ENCODE measurements at regions not wholly inside any gene's neighbourhood (a gene's known extent, or its start where the extent isn't known, plus 50 kb on each side); places are given as distances from the start of the nearest gene placed in this dataset.

DNA sequence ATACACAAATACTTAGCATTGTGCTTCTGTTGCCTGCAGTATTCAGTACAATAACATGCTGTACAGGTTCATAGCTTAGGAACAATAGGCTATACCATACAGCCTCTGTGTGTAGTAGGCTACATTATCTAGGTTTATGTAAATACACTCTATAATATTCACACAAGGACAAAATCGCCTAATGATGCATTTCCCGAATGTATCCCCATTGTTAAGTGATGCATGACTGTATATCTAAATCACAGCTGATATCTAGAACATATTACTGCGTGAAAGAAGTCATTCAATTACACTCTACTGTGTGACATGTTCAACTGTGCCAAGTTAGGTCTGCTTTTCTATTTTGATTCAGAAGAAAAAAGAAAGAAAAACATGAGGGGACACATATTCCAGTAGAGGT, 633.5 kb downstream of the RFPL4B start:
- Histone ChIP-seq H3K9me2 (replicated peaks; ENCODE audit: insufficient read depth, low read length) (0 out of 2 replicates have a peak, but pooled peaks cover 3% of the 10 kb centered on the region), H3K4me1 (ENCODE audit: low read length) (no peaks in the 10 kb centered on the region), H3K4me2 (ENCODE audit: low read depth, low read length, poor library complexity, severe bottlenecking) (no peak overlapping the region), H2AFZ (ENCODE audit: low read length) (no peak overlapping the region), H3K9me3 (ENCODE audit: low read length) (no peaks in the 10 kb centered on the region), H3K79me2 (ENCODE audit: low read length) (no peaks in the 10 kb centered on the region), H3K4me3 (ENCODE audit: low read length) (no peak overlapping the region), H3K27me3 (ENCODE audit: low read length) (no peaks in the 10 kb centered on the region), H3K9ac (ENCODE audit: low read length) (no peak overlapping the region), H4K20me1 (ENCODE audit: insufficient read depth, low read depth, low read length) (no peaks in the 10 kb centered on the region), H3K27ac (ENCODE audit: low read length) (no peak overlapping the region), H3K36me3 (ENCODE audit: insufficient read depth, low read length) (no peaks in the 10 kb centered on the region)
- DNase-seq: no peak

DNA sequence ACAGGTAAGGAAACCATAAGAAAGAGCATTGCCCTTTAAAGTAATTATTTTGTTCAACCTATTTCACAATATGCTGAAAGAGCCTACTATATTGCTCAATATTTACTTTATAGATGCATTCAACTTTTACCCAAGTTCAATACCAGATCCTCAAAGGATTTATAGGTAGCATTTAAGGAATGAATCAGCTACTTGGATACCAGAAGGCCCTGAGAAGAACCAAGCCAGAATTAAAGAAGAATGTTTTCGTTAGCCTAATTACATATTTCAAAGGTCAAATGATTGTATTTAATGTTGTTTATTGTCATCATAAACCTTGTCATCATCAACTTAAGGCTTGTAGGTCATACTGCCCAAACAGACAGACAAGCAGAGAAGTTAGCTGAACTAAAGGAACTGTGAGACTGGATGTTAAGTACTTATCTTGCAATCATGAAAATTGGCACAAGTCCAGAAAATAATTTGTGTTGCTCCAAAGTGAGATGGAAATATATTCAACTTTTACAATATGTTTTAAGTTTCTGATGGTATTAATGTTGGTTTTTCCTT, 636.7 kb downstream of the RFPL4B start:
- Histone ChIP-seq H3K27me3 (ENCODE audit: low read length) (no peaks in the 10 kb centered on the region), H3K27ac (ENCODE audit: low read length) (no peak overlapping the region), H3K4me2 (ENCODE audit: low read depth, low read length, poor library complexity, severe bottlenecking) (no peak overlapping the region), H3K4me3 (ENCODE audit: low read length) (no peak overlapping the region), H3K4me1 (ENCODE audit: low read length) (no peaks in the 10 kb centered on the region), H3K9ac (ENCODE audit: low read length) (no peak overlapping the region), H3K9me2 (replicated peaks; ENCODE audit: insufficient read depth, low read length) (0 out of 2 replicates have a peak, but pooled peaks cover 3% of the 10 kb centered on the region), H3K9me3 (ENCODE audit: low read length) (no peaks in the 10 kb centered on the region), H4K20me1 (ENCODE audit: insufficient read depth, low read depth, low read length) (no peaks in the 10 kb centered on the region), H3K79me2 (ENCODE audit: low read length) (no peaks in the 10 kb centered on the region), H2AFZ (ENCODE audit: low read length) (no peak overlapping the region), H3K36me3 (ENCODE audit: insufficient read depth, low read length) (no peaks in the 10 kb centered on the region)
- no peak for DNase-seq

- H3K27ac ChIP-seq (ENCODE audit: low read length): no peak overlapping the region
- 0 out of 2 replicates have a peak, but pooled peaks cover 3% of the 10 kb centered on the region for H3K9me2 ChIP-seq (replicated peaks; ENCODE audit: insufficient read depth, low read length)
- no peak for DNase-seq
- H2AFZ ChIP-seq (ENCODE audit: low read length): no peak overlapping the region
- H4K20me1 ChIP-seq (ENCODE audit: insufficient read depth, low read depth, low read length): no peaks in the 10 kb centered on the region
- no peak overlapping the region for H3K4me2 ChIP-seq (ENCODE audit: low read depth, low read length, poor library complexity, severe bottlenecking)
- H3K4me1 ChIP-seq (ENCODE audit: low read length): no peaks in the 10 kb centered on the region
- H3K9me3 ChIP-seq (ENCODE audit: low read length): no peaks in the 10 kb centered on the region
- no peaks in the 10 kb centered on the region for H3K27me3 ChIP-seq (ENCODE audit: low read length)
- no peak overlapping the region for H3K4me3 ChIP-seq (ENCODE audit: low read length)
- H3K9ac ChIP-seq (ENCODE audit: low read length): no peak overlapping the region
- no peaks in the 10 kb centered on the region for H3K36me3 ChIP-seq (ENCODE audit: insufficient read depth, low read length)
- no peaks in the 10 kb centered on the region for H3K79me2 ChIP-seq (ENCODE audit: low read length)
Observed at GRCh38 chr6:112984899-112985298, 637.8 kb downstream of the RFPL4B start.

DNA sequence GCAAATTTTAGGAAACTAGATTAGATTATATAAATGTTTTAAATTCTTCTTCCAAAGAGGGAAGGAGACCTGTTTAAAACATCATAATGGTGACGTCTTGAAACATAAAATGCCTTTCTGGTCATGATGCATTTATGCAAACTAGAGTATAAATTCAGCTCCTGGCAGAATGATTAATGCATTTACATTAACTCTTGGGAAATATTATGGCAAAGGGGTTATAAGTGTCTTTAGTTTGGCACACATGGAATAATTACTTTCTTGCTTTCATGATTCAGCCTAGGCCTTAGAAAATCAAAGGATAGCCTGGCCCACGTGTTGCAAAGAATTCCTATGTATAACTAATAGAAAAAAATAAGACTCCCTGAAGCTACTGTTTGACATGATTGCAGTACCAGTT, 639.2 kb downstream of the RFPL4B start:
- no peak overlapping the region for H2AFZ ChIP-seq (ENCODE audit: low read length)
- H3K9ac ChIP-seq (ENCODE audit: low read length): no peak overlapping the region
- H3K4me2 ChIP-seq (ENCODE audit: low read depth, low read length, poor library complexity, severe bottlenecking): no peak overlapping the region
- H4K20me1 ChIP-seq (ENCODE audit: insufficient read depth, low read depth, low read length): no peaks in the 10 kb centered on the region
- H3K9me2 ChIP-seq (replicated peaks; ENCODE audit: insufficient read depth, low read length): 0 out of 2 replicates have a peak, but pooled peaks cover 3% of the 10 kb centered on the region
- no peak for DNase-seq
- no peak overlapping the region for H3K4me3 ChIP-seq (ENCODE audit: low read length)
- no peak overlapping the region for H3K27ac ChIP-seq (ENCODE audit: low read length)
- no peaks in the 10 kb centered on the region for H3K9me3 ChIP-seq (ENCODE audit: low read length)
- no peaks in the 10 kb centered on the region for H3K27me3 ChIP-seq (ENCODE audit: low read length)
- H3K36me3 ChIP-seq (ENCODE audit: insufficient read depth, low read length): no peaks in the 10 kb centered on the region
- H3K79me2 ChIP-seq (ENCODE audit: low read length): no peaks in the 10 kb centered on the region
- H3K4me1 ChIP-seq (ENCODE audit: low read length): no peaks in the 10 kb centered on the region

DNA sequence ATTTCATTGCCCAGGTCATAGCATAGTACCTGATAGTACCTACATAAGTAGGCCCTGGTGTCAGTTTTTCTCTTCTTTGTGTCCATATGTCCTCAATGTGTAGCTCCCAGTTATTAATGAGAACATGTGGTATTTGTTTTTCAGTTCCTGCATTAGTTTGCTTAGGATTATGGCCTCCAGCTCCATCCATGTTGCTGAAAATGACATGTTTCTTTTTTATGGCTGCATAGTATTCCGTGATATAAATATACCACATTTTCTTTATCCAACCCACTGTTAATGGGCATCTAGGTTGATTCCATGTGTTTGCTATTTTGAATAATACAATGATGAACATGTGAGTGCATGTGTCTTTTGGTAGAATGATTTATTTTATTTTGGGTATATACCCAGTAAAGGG, 641.6 kb downstream of the RFPL4B start:
- no peak overlapping the region for H3K4me3 ChIP-seq (ENCODE audit: low read length)
- H2AFZ ChIP-seq (ENCODE audit: low read length): no peak overlapping the region
- no peaks in the 10 kb centered on the region for H3K9me2 ChIP-seq (replicated peaks; ENCODE audit: insufficient read depth, low read length)
- no peak for DNase-seq
- H3K27me3 ChIP-seq (ENCODE audit: low read length): no peaks in the 10 kb centered on the region
- no peak overlapping the region for H3K4me2 ChIP-seq (ENCODE audit: low read depth, low read length, poor library complexity, severe bottlenecking)
- H3K36me3 ChIP-seq (ENCODE audit: insufficient read depth, low read length): no peaks in the 10 kb centered on the region
- no peaks in the 10 kb centered on the region for H4K20me1 ChIP-seq (ENCODE audit: insufficient read depth, low read depth, low read length)
- H3K79me2 ChIP-seq (ENCODE audit: low read length): no peaks in the 10 kb centered on the region
- H3K4me1 ChIP-seq (ENCODE audit: low read length): no peaks in the 10 kb centered on the region
- no peak overlapping the region for H3K27ac ChIP-seq (ENCODE audit: low read length)
- H3K9ac ChIP-seq (ENCODE audit: low read length): no peak overlapping the region
- no peaks in the 10 kb centered on the region for H3K9me3 ChIP-seq (ENCODE audit: low read length)

DNA sequence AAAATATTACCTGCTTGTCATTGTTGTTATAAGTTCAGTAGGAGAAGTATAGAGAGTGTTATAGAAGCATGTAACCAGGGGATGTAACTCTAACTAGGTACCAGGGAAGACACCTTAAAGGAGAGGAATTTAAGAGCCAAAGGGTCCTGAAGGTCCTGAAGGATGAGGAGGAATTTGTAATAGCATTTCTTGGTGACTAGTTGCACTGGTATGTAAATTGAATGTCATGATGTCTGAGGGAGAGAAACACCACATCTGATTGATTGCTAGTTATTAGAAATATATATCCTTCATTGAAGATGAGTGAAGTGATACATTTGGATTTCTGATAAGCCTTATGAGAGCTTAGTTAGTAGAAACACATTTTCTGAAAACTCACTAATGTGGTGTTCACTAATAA, 643.8 kb downstream of the RFPL4B start:
- H4K20me1 ChIP-seq (ENCODE audit: insufficient read depth, low read depth, low read length): no peaks in the 10 kb centered on the region
- no peaks in the 10 kb centered on the region for H3K27me3 ChIP-seq (ENCODE audit: low read length)
- DNase-seq: no peak
- H3K4me1 ChIP-seq (ENCODE audit: low read length): no peaks in the 10 kb centered on the region
- H3K27ac ChIP-seq (ENCODE audit: low read length): no peak overlapping the region
- H3K9ac ChIP-seq (ENCODE audit: low read length): no peak overlapping the region
- H3K9me3 ChIP-seq (ENCODE audit: low read length): no peaks in the 10 kb centered on the region
- no peaks in the 10 kb centered on the region for H3K79me2 ChIP-seq (ENCODE audit: low read length)
- H3K9me2 ChIP-seq (replicated peaks; ENCODE audit: insufficient read depth, low read length): no peaks in the 10 kb centered on the region
- no peaks in the 10 kb centered on the region for H3K36me3 ChIP-seq (ENCODE audit: insufficient read depth, low read length)
- no peak overlapping the region for H3K4me3 ChIP-seq (ENCODE audit: low read length)
- no peak overlapping the region for H2AFZ ChIP-seq (ENCODE audit: low read length)
- H3K4me2 ChIP-seq (ENCODE audit: low read depth, low read length, poor library complexity, severe bottlenecking): no peak overlapping the region

DNA sequence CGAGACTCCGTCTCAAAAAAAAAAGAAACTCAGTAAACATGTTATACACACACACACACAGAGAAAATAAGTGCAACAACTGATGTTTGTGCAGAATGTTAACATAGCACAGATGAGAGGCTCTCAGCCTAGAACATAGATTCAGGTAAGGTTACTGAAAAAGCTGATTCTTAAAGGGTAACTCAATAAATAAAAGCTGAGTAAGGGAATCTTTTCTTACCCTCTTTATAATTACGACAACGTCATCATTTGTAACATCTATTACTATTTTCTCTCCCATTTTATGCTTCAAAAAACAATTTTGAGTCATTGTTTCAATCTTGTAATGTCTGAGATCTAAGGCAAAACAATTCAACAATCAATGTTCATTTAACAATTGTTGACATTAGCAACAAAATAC, 644.8 kb downstream of the RFPL4B start:
- Histone ChIP-seq H3K27me3 (ENCODE audit: low read length) (no peaks in the 10 kb centered on the region), H3K4me1 (ENCODE audit: low read length) (no peaks in the 10 kb centered on the region), H3K36me3 (ENCODE audit: insufficient read depth, low read length) (no peaks in the 10 kb centered on the region), H3K4me3 (ENCODE audit: low read length) (no peak overlapping the region), H3K9ac (ENCODE audit: low read length) (no peak overlapping the region), H3K79me2 (ENCODE audit: low read length) (no peaks in the 10 kb centered on the region), H4K20me1 (ENCODE audit: insufficient read depth, low read depth, low read length) (no peaks in the 10 kb centered on the region), H3K9me2 (replicated peaks; ENCODE audit: insufficient read depth, low read length) (no peaks in the 10 kb centered on the region), H3K27ac (ENCODE audit: low read length) (no peak overlapping the region), H3K9me3 (ENCODE audit: low read length) (no peaks in the 10 kb centered on the region), H2AFZ (ENCODE audit: low read length) (no peak overlapping the region), H3K4me2 (ENCODE audit: low read depth, low read length, poor library complexity, severe bottlenecking) (no peak overlapping the region)
- DNase-seq: no peak

DNA sequence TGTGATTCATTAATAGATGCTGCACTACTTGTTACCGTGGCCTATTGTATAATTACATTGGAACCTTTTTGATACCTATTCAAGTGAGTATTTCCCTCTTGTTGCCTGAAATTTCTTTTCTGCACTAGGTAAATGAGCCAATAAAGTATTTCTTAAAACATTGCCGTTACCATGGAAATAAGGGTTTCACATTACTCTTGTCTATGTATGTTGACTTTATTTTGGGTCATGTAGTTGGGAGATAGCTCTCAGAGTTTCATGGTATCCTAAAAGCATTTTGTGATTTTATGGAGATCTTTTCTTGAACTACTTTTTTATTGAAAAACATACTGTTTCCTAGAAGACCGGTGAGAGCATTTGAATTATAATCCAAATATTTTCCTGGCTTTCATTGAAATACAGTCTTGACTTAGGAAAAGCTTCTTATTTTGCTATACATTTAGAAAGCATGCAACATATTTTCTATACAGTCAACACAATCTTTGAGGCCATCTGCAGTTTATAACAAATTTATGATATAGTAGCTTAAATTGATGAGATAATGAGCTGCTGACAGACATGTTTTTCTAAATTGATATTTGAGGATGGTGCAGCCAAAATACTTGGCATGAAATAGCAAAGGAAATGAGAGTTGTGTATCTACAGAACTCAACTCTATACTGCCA, 650.4 kb downstream of the RFPL4B start:
- Histone ChIP-seq H3K27me3 (ENCODE audit: low read length) (no peaks in the 10 kb centered on the region), H3K9me3 (ENCODE audit: low read length) (no peaks in the 10 kb centered on the region), H3K4me1 (ENCODE audit: low read length) (no peaks in the 10 kb centered on the region), H2AFZ (ENCODE audit: low read length) (no peak overlapping the region), H3K79me2 (ENCODE audit: low read length) (no peaks in the 10 kb centered on the region), H3K9me2 (replicated peaks; ENCODE audit: insufficient read depth, low read length) (no peaks in the 10 kb centered on the region), H3K9ac (ENCODE audit: low read length) (no peak overlapping the region), H3K4me2 (ENCODE audit: low read depth, low read length, poor library complexity, severe bottlenecking) (no peak overlapping the region), H3K4me3 (ENCODE audit: low read length) (no peak overlapping the region), H4K20me1 (ENCODE audit: insufficient read depth, low read depth, low read length) (no peaks in the 10 kb centered on the region), H3K36me3 (ENCODE audit: insufficient read depth, low read length) (no peaks in the 10 kb centered on the region), H3K27ac (ENCODE audit: low read length) (no peak overlapping the region)
- no peak for DNase-seq

Measured in Karpas-422 (cell line).